NCI-H1694 (cell line): ENCODE measurements at regions not wholly inside any gene's neighbourhood (a gene's known extent, or its start where the extent isn't known, plus 50 kb on each side); places are given as distances from the start of the nearest gene placed in this dataset.

ENCODE experiments used
- DNase-seq: peaks from one replicate; lab custom pipeline; 2025; lab: John Stamatoyannopoulos, UW

- no peak for DNase-seq
These were observed 434.4 kb upstream of the PCDH9 start for GRCh38 chr13:67664502-67664901.

- DNase-seq, result no peak
These were observed 432.9 kb upstream of the PCDH9 start for GRCh38 chr13:67662997-67663396.

- no peak for DNase-seq
These were observed 422.8 kb upstream of the PCDH9 start for GRCh38 chr13:67652887-67653286.

- DNase-seq, result no peak
These were observed 421.9 kb upstream of the PCDH9 start for GRCh38 chr13:67651908-67652465.

GRCh38 chr13:67650471-67650870, 420.3 kb upstream of the PCDH9 start:
- no peak for DNase-seq

- no peak for DNase-seq
These were observed 415.8 kb upstream of the PCDH9 start for GRCh38 chr13:67645874-67646467.

GRCh38 chr13:67643516-67644055, 413.4 kb upstream of the PCDH9 start:
- DNase-seq, result no peak

- DNase-seq, result no peak
These were observed 412.5 kb upstream of the PCDH9 start for GRCh38 chr13:67642657-67643056.

- DNase-seq, result no peak
These were observed 405.6 kb upstream of the PCDH9 start for GRCh38 chr13:67635754-67636153.

- DNase-seq, result no peak
These were observed 402.5 kb upstream of the PCDH9 start for GRCh38 chr13:67632590-67632989.

- DNase-seq, result no peak
These were observed 400.5 kb upstream of the PCDH9 start for GRCh38 chr13:67630640-67631039.

GRCh38 chr13:67623630-67624029, 393.5 kb upstream of the PCDH9 start:
- no peak for DNase-seq

GRCh38 chr13:67620665-67621064, 390.5 kb upstream of the PCDH9 start:
- DNase-seq, result no peak

GRCh38 chr13:67619995-67620380, 389.9 kb upstream of the PCDH9 start:
- no peak for DNase-seq

- DNase-seq, result no peak
These were observed 389.3 kb upstream of the PCDH9 start for GRCh38 chr13:67619351-67619994.

- no peak for DNase-seq
These were observed 384.4 kb upstream of the PCDH9 start for GRCh38 chr13:67614579-67614978.

- no peak for DNase-seq
These were observed 383.9 kb upstream of the PCDH9 start for GRCh38 chr13:67614013-67614412.

GRCh38 chr13:67588607-67589006, 358.5 kb upstream of the PCDH9 start:
- no peak for DNase-seq

- DNase-seq, result no peak
These were observed 347.2 kb upstream of the PCDH9 start for GRCh38 chr13:67577361-67577760.

GRCh38 chr13:67574320-67575233, 344.4 kb upstream of the PCDH9 start:
- no peak for DNase-seq

- DNase-seq, result no peak
These were observed 338.1 kb upstream of the PCDH9 start for GRCh38 chr13:67568205-67568604.

GRCh38 chr13:67557642-67558241, 327.6 kb upstream of the PCDH9 start:
- DNase-seq, result no peak
